ENCODE measurements at regions not wholly inside any gene's neighbourhood (a gene's known extent, or its start where the extent isn't known, plus 50 kb on each side); places are given as distances from the start of the nearest gene placed in this dataset.

DNA sequence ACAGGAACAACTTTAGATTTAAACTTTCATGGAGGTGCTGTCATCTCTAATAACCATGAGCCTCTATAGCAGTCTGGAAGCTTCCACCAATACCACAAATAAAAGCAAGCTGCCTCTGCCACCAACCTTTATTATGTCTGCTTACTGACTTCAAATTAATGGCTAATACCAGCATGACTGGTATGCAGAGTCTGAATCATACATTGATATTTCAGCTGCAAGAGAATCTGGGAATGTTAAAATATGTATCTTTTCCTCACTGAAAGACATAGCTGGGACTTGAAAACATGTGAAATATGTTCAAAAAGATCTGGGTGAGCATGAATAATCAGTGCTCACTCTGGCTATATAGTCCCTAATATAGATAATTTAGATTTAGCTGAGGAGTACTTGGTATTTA lies 488.6 kb downstream of the CDH8 start:
- no peaks in the 10 kb centered on the region for H3K79me2 ChIP-seq (replicated peaks; ENCODE audit: insufficient read depth)
- Mint-ChIP-seq H3K9me3 (no peaks in the 10 kb centered on the region), H3K36me3 (ENCODE audit: low read depth) (no peaks in the 10 kb centered on the region), H3K4me1 (peaks cover 20% of the 10 kb centered on the region), H3K27me3 (ENCODE audit: insufficient read depth, low read depth, poor library complexity) (no peaks in the 10 kb centered on the region), H3K27ac (no peak overlapping the region), H3K4me3 (no peak overlapping the region)
- H3K4me2 ChIP-seq = no peak overlapping the region
- no peaks in the 10 kb centered on the region for H3K9me2 ChIP-seq (ENCODE audit: insufficient read depth)
- no peak overlapping the region for H2AFZ ChIP-seq
- H3F3A ChIP-seq (replicated peaks; ENCODE audit: low read depth) = no peaks in the 10 kb centered on the region
- H3K36me3 ChIP-seq (ENCODE audit: insufficient read depth) = no peaks in the 10 kb centered on the region
- TF ChIP-seq EZH2phosphoT487 (IDR thresholded peaks at IDR 0.05; ENCODE audit: unreplicated experiment) (no peak), CREB1 (CRISPR knock-in tag; IDR thresholded peaks at IDR 0.05; ENCODE audit: low read depth) (no peak), ZNF331 (CRISPR knock-in tag; IDR thresholded peaks at IDR 0.05; ENCODE audit: low read depth) (no peak), JUNB (IDR thresholded peaks at IDR 0.05; ENCODE audit: unreplicated experiment) (no peak), POLR2AphosphoS5 (IDR thresholded peaks at IDR 0.05; ENCODE audit: low read depth) (no peak), ZNF114 (CRISPR knock-in tag; IDR thresholded peaks at IDR 0.05) (no peak), EZH2 (IDR thresholded peaks at IDR 0.05; ENCODE audit: low read depth, unreplicated experiment) (no peak), NANOG (IDR thresholded peaks at IDR 0.05; ENCODE audit: borderline replicate concordance) (no peak), STAT1 (IDR thresholded peaks at IDR 0.05; ENCODE audit: unreplicated experiment) (no peak)
- TF ChIP-seq, protein P1, sequence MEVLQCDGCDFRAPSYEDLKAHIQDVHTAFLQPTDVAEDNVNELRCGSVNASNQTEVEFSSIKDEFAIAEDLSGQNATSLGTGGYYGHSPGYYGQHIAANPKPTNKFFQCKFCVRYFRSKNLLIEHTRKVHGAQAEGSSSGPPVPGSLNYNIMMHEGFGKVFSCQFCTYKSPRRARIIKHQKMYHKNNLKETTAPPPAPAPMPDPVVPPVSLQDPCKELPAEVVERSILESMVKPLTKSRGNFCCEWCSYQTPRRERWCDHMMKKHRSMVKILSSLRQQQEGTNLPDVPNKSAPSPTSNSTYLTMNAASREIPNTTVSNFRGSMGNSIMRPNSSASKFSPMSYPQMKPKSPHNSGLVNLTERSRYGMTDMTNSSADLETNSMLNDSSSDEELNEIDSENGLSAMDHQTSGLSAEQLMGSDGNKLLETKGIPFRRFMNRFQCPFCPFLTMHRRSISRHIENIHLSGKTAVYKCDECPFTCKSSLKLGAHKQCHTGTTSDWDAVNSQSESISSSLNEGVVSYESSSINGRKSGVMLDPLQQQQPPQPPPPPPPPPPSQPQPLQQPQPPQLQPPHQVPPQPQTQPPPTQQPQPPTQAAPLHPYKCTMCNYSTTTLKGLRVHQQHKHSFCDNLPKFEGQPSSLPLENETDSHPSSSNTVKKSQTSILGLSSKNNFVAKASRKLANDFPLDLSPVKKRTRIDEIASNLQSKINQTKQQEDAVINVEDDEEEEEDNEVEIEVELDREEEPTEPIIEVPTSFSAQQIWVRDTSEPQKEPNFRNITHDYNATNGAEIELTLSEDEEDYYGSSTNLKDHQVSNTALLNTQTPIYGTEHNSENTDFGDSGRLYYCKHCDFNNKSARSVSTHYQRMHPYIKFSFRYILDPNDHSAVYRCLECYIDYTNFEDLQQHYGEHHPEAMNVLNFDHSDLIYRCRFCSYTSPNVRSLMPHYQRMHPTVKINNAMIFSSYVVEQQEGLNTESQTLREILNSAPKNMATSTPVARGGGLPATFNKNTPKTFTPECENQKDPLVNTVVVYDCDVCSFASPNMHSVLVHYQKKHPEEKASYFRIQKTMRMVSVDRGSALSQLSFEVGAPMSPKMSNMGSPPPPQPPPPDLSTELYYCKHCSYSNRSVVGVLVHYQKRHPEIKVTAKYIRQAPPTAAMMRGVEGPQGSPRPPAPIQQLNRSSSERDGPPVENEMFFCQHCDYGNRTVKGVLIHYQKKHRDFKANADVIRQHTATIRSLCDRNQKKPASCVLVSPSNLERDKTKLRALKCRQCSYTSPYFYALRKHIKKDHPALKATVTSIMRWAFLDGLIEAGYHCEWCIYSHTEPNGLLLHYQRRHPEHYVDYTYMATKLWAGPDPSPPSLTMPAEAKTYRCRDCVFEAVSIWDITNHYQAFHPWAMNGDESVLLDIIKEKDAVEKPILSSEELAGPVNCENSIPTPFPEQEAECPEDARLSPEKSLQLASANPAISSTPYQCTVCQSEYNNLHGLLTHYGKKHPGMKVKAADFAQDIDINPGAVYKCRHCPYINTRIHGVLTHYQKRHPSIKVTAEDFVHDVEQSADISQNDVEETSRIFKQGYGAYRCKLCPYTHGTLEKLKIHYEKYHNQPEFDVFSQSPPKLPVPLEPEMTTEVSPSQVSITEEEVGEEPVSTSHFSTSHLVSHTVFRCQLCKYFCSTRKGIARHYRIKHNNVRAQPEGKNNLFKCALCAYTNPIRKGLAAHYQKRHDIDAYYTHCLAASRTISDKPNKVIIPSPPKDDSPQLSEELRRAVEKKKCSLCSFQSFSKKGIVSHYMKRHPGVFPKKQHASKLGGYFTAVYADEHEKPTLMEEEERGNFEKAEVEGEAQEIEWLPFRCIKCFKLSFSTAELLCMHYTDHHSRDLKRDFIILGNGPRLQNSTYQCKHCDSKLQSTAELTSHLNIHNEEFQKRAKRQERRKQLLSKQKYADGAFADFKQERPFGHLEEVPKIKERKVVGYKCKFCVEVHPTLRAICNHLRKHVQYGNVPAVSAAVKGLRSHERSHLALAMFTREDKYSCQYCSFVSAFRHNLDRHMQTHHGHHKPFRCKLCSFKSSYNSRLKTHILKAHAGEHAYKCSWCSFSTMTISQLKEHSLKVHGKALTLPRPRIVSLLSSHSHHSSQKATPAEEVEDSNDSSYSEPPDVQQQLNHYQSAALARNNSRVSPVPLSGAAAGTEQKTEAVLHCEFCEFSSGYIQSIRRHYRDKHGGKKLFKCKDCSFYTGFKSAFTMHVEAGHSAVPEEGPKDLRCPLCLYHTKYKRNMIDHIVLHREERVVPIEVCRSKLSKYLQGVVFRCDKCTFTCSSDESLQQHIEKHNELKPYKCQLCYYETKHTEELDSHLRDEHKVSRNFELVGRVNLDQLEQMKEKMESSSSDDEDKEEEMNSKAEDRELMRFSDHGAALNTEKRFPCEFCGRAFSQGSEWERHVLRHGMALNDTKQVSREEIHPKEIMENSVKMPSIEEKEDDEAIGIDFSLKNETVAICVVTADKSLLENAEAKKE (CRISPR knock-in tag; IDR thresholded peaks at IDR 0.05) = no peak
- TF ChIP-seq, protein P2, sequence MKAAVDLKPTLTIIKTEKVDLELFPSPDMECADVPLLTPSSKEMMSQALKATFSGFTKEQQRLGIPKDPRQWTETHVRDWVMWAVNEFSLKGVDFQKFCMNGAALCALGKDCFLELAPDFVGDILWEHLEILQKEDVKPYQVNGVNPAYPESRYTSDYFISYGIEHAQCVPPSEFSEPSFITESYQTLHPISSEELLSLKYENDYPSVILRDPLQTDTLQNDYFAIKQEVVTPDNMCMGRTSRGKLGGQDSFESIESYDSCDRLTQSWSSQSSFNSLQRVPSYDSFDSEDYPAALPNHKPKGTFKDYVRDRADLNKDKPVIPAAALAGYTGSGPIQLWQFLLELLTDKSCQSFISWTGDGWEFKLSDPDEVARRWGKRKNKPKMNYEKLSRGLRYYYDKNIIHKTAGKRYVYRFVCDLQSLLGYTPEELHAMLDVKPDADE (IDR thresholded peaks at IDR 0.05) = no peak
- TF ChIP-seq, protein P3, sequence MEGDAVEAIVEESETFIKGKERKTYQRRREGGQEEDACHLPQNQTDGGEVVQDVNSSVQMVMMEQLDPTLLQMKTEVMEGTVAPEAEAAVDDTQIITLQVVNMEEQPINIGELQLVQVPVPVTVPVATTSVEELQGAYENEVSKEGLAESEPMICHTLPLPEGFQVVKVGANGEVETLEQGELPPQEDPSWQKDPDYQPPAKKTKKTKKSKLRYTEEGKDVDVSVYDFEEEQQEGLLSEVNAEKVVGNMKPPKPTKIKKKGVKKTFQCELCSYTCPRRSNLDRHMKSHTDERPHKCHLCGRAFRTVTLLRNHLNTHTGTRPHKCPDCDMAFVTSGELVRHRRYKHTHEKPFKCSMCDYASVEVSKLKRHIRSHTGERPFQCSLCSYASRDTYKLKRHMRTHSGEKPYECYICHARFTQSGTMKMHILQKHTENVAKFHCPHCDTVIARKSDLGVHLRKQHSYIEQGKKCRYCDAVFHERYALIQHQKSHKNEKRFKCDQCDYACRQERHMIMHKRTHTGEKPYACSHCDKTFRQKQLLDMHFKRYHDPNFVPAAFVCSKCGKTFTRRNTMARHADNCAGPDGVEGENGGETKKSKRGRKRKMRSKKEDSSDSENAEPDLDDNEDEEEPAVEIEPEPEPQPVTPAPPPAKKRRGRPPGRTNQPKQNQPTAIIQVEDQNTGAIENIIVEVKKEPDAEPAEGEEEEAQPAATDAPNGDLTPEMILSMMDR (conservative IDR thresholded peaks at IDR 0.05; ENCODE audit: low read depth in 2 of 2) = no peak
- TF ChIP-seq, protein P4, sequence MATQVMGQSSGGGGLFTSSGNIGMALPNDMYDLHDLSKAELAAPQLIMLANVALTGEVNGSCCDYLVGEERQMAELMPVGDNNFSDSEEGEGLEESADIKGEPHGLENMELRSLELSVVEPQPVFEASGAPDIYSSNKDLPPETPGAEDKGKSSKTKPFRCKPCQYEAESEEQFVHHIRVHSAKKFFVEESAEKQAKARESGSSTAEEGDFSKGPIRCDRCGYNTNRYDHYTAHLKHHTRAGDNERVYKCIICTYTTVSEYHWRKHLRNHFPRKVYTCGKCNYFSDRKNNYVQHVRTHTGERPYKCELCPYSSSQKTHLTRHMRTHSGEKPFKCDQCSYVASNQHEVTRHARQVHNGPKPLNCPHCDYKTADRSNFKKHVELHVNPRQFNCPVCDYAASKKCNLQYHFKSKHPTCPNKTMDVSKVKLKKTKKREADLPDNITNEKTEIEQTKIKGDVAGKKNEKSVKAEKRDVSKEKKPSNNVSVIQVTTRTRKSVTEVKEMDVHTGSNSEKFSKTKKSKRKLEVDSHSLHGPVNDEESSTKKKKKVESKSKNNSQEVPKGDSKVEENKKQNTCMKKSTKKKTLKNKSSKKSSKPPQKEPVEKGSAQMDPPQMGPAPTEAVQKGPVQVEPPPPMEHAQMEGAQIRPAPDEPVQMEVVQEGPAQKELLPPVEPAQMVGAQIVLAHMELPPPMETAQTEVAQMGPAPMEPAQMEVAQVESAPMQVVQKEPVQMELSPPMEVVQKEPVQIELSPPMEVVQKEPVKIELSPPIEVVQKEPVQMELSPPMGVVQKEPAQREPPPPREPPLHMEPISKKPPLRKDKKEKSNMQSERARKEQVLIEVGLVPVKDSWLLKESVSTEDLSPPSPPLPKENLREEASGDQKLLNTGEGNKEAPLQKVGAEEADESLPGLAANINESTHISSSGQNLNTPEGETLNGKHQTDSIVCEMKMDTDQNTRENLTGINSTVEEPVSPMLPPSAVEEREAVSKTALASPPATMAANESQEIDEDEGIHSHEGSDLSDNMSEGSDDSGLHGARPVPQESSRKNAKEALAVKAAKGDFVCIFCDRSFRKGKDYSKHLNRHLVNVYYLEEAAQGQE (IDR thresholded peaks at IDR 0.05; ENCODE audit: unreplicated experiment) = no peak
- no peak for DNase-seq (ENCODE audit: low spot score)
- no peaks in the 10 kb centered on the region for H3K4me1 ChIP-seq (ENCODE audit: insufficient read depth)
- H3K27ac ChIP-seq (ENCODE audit: low read depth) = no peak overlapping the region
- no peak for ATAC-seq
- no peaks in the 10 kb centered on the region for H4K20me1 ChIP-seq (replicated peaks; ENCODE audit: insufficient read depth)
- H3K4me3 ChIP-seq = no peak overlapping the region
- no peaks in the 10 kb centered on the region for H3K27me3 ChIP-seq (ENCODE audit: insufficient read depth)
